ENCODE measurements at regions not wholly inside any gene's neighbourhood (a gene's known extent, or its start where the extent isn't known, plus 50 kb on each side); places are given as distances from the start of the nearest gene placed in this dataset.

- peak in 3 of 7 experiments; percentile 7 to 22 (median 8) for TF ChIP-seq CTCF (IDR thresholded peaks at IDR 0.05)
- no peak for TF ChIP-seq POLR2A (IDR thresholded peaks at IDR 0.05)
Observed at GRCh38 chr4:67122029-67122428, 423.3 kb downstream of the CENPC start.
